ENCODE measurements at regions not wholly inside any gene's neighbourhood (a gene's known extent, or its start where the extent isn't known, plus 50 kb on each side); places are given as distances from the start of the nearest gene placed in this dataset.
A peak's percentile ranks its signal among the peaks of the same experiment; 100 is the strongest.

- no peaks in the 10 kb centered on the region for H3K4me1 ChIP-seq
- TF ChIP-seq CTCF (IDR thresholded peaks at IDR 0.05; ENCODE audit: low read depth, low read length), result no peak
- no peaks in the 10 kb centered on the region for H3K27me3 ChIP-seq
- no peaks in the 10 kb centered on the region for H3K36me3 ChIP-seq
- no peak for DNase-seq
- no peaks in the 10 kb centered on the region for H3K9me3 ChIP-seq
- no peak overlapping the region for H3K4me3 ChIP-seq (ENCODE audit: low read depth, low read length)
These were observed 58.0 kb upstream of the FRMD1 start for GRCh38 chr6:168137024-168137423.

GRCh38 chr6:168136622-168137021 is 57.6 kb upstream of the FRMD1 start:
- Histone ChIP-seq H3K9me3 (no peaks in the 10 kb centered on the region), H3K4me3 (ENCODE audit: low read depth, low read length) (no peak overlapping the region), H3K27me3 (no peaks in the 10 kb centered on the region), H3K36me3 (no peaks in the 10 kb centered on the region), H3K4me1 (no peaks in the 10 kb centered on the region)
- no peak for TF ChIP-seq CTCF (IDR thresholded peaks at IDR 0.05; ENCODE audit: low read depth, low read length)
- no peak for DNase-seq

- Histone ChIP-seq H3K36me3 (no peaks in the 10 kb centered on the region), H3K9me3 (no peaks in the 10 kb centered on the region), H3K4me3 (ENCODE audit: low read depth, low read length) (no peak overlapping the region), H3K27me3 (no peaks in the 10 kb centered on the region), H3K4me1 (no peaks in the 10 kb centered on the region)
- no peak for DNase-seq
- TF ChIP-seq CTCF (IDR thresholded peaks at IDR 0.05; ENCODE audit: low read depth, low read length), result no peak
These were observed 57.0 kb upstream of the FRMD1 start for GRCh38 chr6:168136001-168136400.

GRCh38 chr6:168134560-168135201 is 55.7 kb upstream of the FRMD1 start:
- H3K36me3 ChIP-seq, result no peaks in the 10 kb centered on the region
- no peaks in the 10 kb centered on the region for H3K9me3 ChIP-seq
- H3K4me1 ChIP-seq, result no peaks in the 10 kb centered on the region
- H3K27me3 ChIP-seq, result no peaks in the 10 kb centered on the region
- no peak for TF ChIP-seq CTCF (IDR thresholded peaks at IDR 0.05; ENCODE audit: low read depth, low read length)
- DNase-seq, result no peak
- H3K4me3 ChIP-seq (ENCODE audit: low read depth, low read length), result no peak overlapping the region

GRCh38 chr6:168133687-168134559 is 54.9 kb upstream of the FRMD1 start:
- Histone ChIP-seq H3K4me1 (no peaks in the 10 kb centered on the region), H3K9me3 (no peaks in the 10 kb centered on the region), H3K4me3 (ENCODE audit: low read depth, low read length) (no peak overlapping the region), H3K27me3 (no peaks in the 10 kb centered on the region), H3K36me3 (no peaks in the 10 kb centered on the region)
- DNase-seq, result no peak
- TF ChIP-seq CTCF (IDR thresholded peaks at IDR 0.05; ENCODE audit: low read depth, low read length), result no peak

- peak overlapping the region; percentile 7; the same call in 1 of the 2 replicates for H3K4me3 ChIP-seq (ENCODE audit: low read depth, low read length)
- no peaks in the 10 kb centered on the region for H3K27me3 ChIP-seq
- no peaks in the 10 kb centered on the region for H3K4me1 ChIP-seq
- no peak for TF ChIP-seq CTCF (IDR thresholded peaks at IDR 0.05; ENCODE audit: low read depth, low read length)
- DNase-seq, result no peak
- H3K36me3 ChIP-seq, result no peaks in the 10 kb centered on the region
- no peaks in the 10 kb centered on the region for H3K9me3 ChIP-seq
These were observed 54.2 kb upstream of the FRMD1 start for GRCh38 chr6:168133168-168133561.

Measured in BE2C (cell line).